CD14-positive monocyte (primary cell): ENCODE measurements at regions not wholly inside any gene's neighbourhood (a gene's known extent, or its start where the extent isn't known, plus 50 kb on each side); places are given as distances from the start of the nearest gene placed in this dataset.

ENCODE experiments used
- DNase-seq, 3 donors: peaks; one replicate each; pipeline ENCODE4 v3.0.0-alpha.2; 2011 to 2022
- H2AFZ ChIP-seq: 2 replicates; pipeline ENCODE4 v1.6.0; 2012; ENCODE audit warnings: mild to moderate bottlenecking, low read depth, low read length, inconsistent platforms; ENCODE audit not compliant: insufficient read depth, poor library complexity, severe bottlenecking
- H3K27ac ChIP-seq, 2 donors: 1 replicate in 1 of 2; 2 replicates in 1 of 2; pipeline ENCODE4 v1.5.1; 2012 to 2013; ENCODE audit warnings: low read length in 2 of 2, control low read depth in 1 of 2, inconsistent platforms in 1 of 2, low read depth in 1 of 2, mild to moderate bottlenecking in 1 of 2
- H3K27me3 ChIP-seq, 2 donors: one replicate each; pipeline versions ENCODE4 v1.6.0 to v1.6.1; 2011 to 2013; ENCODE audit warnings: low read length in 2 of 2; ENCODE audit not compliant: control insufficient read depth in 2 of 2, insufficient read depth in 2 of 2
- H3K36me3 ChIP-seq, 2 donors: replicated peaks in 1 of 2; 1 replicate in 1 of 2; 2 replicates in 1 of 2; pipeline versions ENCODE4 v1.5.1 to v1.6.1; 2012 to 2013; ENCODE audit warnings: low read length in 2 of 2, control low read depth in 1 of 2, inconsistent platforms in 1 of 2, mild to moderate bottlenecking in 1 of 2; ENCODE audit not compliant: insufficient read depth in 2 of 2, control insufficient read depth in 1 of 2
- H3K4me1 ChIP-seq, 2 donors: 1 replicate in 1 of 2; 2 replicates in 1 of 2; pipeline versions ENCODE4 v1.5.1 to v1.6.1; 2012 to 2013; ENCODE audit warnings: low read length in 2 of 2, control low read depth in 1 of 2, inconsistent platforms in 1 of 2, mild to moderate bottlenecking in 1 of 2, moderate library complexity in 1 of 2; ENCODE audit not compliant: insufficient read depth in 2 of 2, control insufficient read depth in 1 of 2
- H3K4me2 ChIP-seq: replicated peaks from 2 replicates; pipeline ENCODE3; 2012; ENCODE audit warnings: low read length, moderate library complexity, mild to moderate bottlenecking; ENCODE audit not compliant: poor library complexity, severe bottlenecking; ENCODE audit errors: extremely low read depth
- H3K4me3 ChIP-seq, 3 experiments: fragments of 200-600 bp in 1 of 3; sonication (generic) in 1 of 3; replicated peaks in 1 of 3; 1 replicate in 2 of 3; 2 replicates in 1 of 3; pipeline ENCODE4 v1.5.1; 2011 to 2013; ENCODE audit warnings: low read length in 3 of 3, mild to moderate bottlenecking in 3 of 3, control low read depth in 2 of 3, low read depth in 2 of 3, inconsistent platforms in 1 of 3, moderate library complexity in 1 of 3
- H3K79me2 ChIP-seq: 2 replicates; pipeline ENCODE4 v1.6.0; 2012; ENCODE audit warnings: mild to moderate bottlenecking, control low read depth, inconsistent platforms, low read length, moderate library complexity; ENCODE audit not compliant: insufficient read depth
- H3K9ac ChIP-seq: 2 replicates; pipeline ENCODE4 v1.6.0; 2017; ENCODE audit warnings: low read length, mild to moderate bottlenecking; ENCODE audit not compliant: insufficient read depth, poor library complexity, severe bottlenecking
- H3K9me3 ChIP-seq, 2 donors: replicated peaks in 1 of 2; 1 replicate in 1 of 2; 2 replicates in 1 of 2; pipeline versions ENCODE4 v1.5.1 to v1.6.1; 2012 to 2013; ENCODE audit warnings: low read length in 2 of 2, control low read depth in 1 of 2; ENCODE audit not compliant: control insufficient read depth in 1 of 2, insufficient read depth in 1 of 2
- H4K20me1 ChIP-seq: 2 replicates; pipeline ENCODE4 v1.6.0; 2012; ENCODE audit warnings: mild to moderate bottlenecking, low read length, control low read depth, moderate library complexity; ENCODE audit not compliant: insufficient read depth
- H3K27ac Mint-ChIP-seq, 7 donors: one replicate each; pipeline ENCODE4 v1.8.0; 2020; ENCODE audit warnings: mild to moderate bottlenecking in 7 of 7, mixed read lengths in 7 of 7, moderate library complexity in 6 of 7, inconsistent platforms in 2 of 7
- H3K27me3 Mint-ChIP-seq, 3 donors: one replicate each; pipeline ENCODE4 v1.8.0; 2021 to 2022; ENCODE audit warnings: low read depth in 3 of 3, mild to moderate bottlenecking in 3 of 3, mixed read lengths in 3 of 3, moderate library complexity in 3 of 3, inconsistent platforms in 1 of 3
- H3K36me3 Mint-ChIP-seq, 2 donors: one replicate each; pipeline ENCODE4 v1.8.0; 2020; ENCODE audit warnings: mixed read lengths in 2 of 2, inconsistent platforms in 1 of 2, mild to moderate bottlenecking in 1 of 2
- H3K4me1 Mint-ChIP-seq: one replicate; pipeline ENCODE4 v1.8.0; 2020; ENCODE audit warnings: mild to moderate bottlenecking, mixed read lengths
- H3K4me3 Mint-ChIP-seq, 2 donors: one replicate each; pipeline ENCODE4 v1.8.0; 2020; ENCODE audit warnings: mild to moderate bottlenecking in 2 of 2, mixed read lengths in 2 of 2, moderate library complexity in 1 of 2
- H3K9me3 Mint-ChIP-seq, 7 donors: one replicate each; pipeline ENCODE4 v1.8.0; 2020 to 2022; ENCODE audit warnings: mixed read lengths in 7 of 7, mild to moderate bottlenecking in 6 of 7, moderate library complexity in 6 of 7, inconsistent platforms in 2 of 7
- WGBS: methylation state at CpG from one replicate; pipeline ENCODE4 v1.1.5; 2013; ENCODE audit warnings: missing lambda C conversion rate; ENCODE audit not compliant: insufficient coverage; 5-methylcytosine and 5-hydroxymethylcytosine counted together
- intact Hi-C, 2 donors: fragments of 100-400 bp; cut with micrococcal nuclease; formaldehyde crosslinking; loops; one replicate each; pipeline versions ENCODE4 v1.15.0 to v1.15.1; 2023
- TF ChIP-seq, protein P1 (sequence below): fragments of 200-600 bp; IDR thresholded peaks from one replicate; pipeline ENCODE4 v1.8.0; 2022; ENCODE audit warnings: antibody characterized with exemption, mild to moderate bottlenecking

DNA sequence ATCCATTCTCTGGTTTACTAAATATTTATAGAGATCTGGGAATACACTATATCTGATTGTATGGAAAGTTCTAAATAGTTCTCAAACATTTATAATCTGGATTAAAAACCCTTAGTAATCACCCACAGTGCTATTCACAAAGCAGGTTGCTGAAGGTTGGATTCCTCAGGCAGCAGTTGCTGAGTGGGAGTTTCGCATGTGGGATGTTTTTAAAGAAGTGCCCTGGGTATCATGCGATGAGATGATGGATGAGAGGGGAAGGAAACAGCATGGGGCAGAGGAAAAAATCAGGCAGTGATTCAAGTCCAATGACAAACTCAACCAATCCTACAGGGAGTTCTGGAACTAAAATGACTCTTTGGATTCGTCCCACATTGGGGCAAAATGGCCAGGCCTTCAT lies 85.3 kb upstream of the GALNT2 start:
- H3K27me3 ChIP-seq, result no peaks in the 10 kb centered on the region
- no peak overlapping the region for H3K4me2 ChIP-seq
- no peak for DNase-seq
- H3K9me3 ChIP-seq, result no peaks in the 10 kb centered on the region
- no peaks in the 10 kb centered on the region for H4K20me1 ChIP-seq
- intact Hi-C loops, result no loop called here
- peaks cover 8% of the 10 kb centered on the region for H3K4me1 Mint-ChIP-seq
- no peaks in the 10 kb centered on the region for H3K79me2 ChIP-seq
- WGBS, result no CpG with 5 or more reads among the region's 3 CpGs
- no peak overlapping the region for H3K4me3 Mint-ChIP-seq
- no peak overlapping the region for H3K4me3 ChIP-seq
- TF ChIP-seq, protein P1, sequence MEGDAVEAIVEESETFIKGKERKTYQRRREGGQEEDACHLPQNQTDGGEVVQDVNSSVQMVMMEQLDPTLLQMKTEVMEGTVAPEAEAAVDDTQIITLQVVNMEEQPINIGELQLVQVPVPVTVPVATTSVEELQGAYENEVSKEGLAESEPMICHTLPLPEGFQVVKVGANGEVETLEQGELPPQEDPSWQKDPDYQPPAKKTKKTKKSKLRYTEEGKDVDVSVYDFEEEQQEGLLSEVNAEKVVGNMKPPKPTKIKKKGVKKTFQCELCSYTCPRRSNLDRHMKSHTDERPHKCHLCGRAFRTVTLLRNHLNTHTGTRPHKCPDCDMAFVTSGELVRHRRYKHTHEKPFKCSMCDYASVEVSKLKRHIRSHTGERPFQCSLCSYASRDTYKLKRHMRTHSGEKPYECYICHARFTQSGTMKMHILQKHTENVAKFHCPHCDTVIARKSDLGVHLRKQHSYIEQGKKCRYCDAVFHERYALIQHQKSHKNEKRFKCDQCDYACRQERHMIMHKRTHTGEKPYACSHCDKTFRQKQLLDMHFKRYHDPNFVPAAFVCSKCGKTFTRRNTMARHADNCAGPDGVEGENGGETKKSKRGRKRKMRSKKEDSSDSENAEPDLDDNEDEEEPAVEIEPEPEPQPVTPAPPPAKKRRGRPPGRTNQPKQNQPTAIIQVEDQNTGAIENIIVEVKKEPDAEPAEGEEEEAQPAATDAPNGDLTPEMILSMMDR, result no peak
- H3K36me3 Mint-ChIP-seq, result no peaks in the 10 kb centered on the region
- no peaks in the 10 kb centered on the region for H3K36me3 ChIP-seq
- H3K4me1 ChIP-seq, result no peaks in the 10 kb centered on the region
- H3K27ac Mint-ChIP-seq, result no peak overlapping the region
- peaks cover 0 to 5% (median 2%) of the 10 kb centered on the region in 7 donors for H3K9me3 Mint-ChIP-seq
- H3K27me3 Mint-ChIP-seq, result peaks cover 4 to 10% (median 5%) of the 10 kb centered on the region in 3 donors
- H3K27ac ChIP-seq, result no peak overlapping the region
- H2AFZ ChIP-seq, result no peak overlapping the region
- H3K9ac ChIP-seq, result no peak overlapping the region

DNA sequence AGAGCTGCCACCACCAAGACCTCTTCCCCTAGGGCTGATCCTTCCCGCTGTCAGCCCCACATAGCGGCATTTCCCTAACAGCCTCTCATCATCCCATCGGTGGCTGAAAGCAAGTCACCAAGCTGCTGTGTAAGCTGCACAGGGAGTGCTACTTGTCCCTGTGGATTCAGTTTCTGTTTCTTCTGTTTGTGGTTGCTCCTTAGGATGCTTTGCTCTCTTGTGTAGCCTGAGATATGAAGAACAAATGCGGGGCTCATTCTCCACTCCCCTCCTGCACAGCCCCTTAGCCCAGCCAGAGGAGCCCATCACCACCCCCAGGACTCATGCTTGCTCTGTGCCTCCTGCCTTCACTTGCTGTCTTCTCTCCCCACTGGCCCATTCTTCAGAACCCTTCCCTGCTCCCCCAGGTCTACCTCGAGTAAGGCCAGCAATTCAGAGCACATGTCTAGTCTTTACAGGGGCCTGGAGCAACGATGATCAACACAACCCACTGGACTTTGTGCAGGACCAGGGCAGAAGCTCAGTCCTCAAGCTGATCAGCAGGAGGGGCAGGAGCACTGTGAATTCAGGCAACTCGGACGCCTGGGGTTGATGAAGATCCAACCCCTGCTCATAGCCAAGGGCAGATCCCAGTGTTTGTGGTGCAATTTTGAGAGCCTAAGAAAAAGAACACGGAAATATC lies 82.6 kb upstream of the GALNT2 start:
- Histone ChIP-seq H3K9me3 (no peaks in the 10 kb centered on the region), H3K4me1 (no peaks in the 10 kb centered on the region), H3K27me3 (no peaks in the 10 kb centered on the region), H3K36me3 (no peaks in the 10 kb centered on the region), H2AFZ (no peak overlapping the region), H3K9ac (no peak overlapping the region), H3K4me3 (no peak overlapping the region), H3K79me2 (no peaks in the 10 kb centered on the region), H4K20me1 (no peaks in the 10 kb centered on the region), H3K27ac (no peak overlapping the region), H3K4me2 (no peak overlapping the region)
- H3K27ac Mint-ChIP-seq, result peak overlapping the region in 1 of 7 donors; percentile 60
- no peak for DNase-seq
- H3K4me3 Mint-ChIP-seq, result peak overlapping the region in 1 of 2 donors; percentile 4
- peaks cover 0 to under 1% (median 0%) of the 10 kb centered on the region in 7 donors for H3K9me3 Mint-ChIP-seq
- 95% methylated on average over 4 of the region's 9 CpGs for WGBS
- TF ChIP-seq, protein P1, result no peak
- intact Hi-C loops, result no loop called here
- H3K36me3 Mint-ChIP-seq, result no peaks in the 10 kb centered on the region
- peaks cover 8% of the 10 kb centered on the region for H3K4me1 Mint-ChIP-seq
- H3K27me3 Mint-ChIP-seq, result peaks cover 5 to 10% (median 7%) of the 10 kb centered on the region in 3 donors
